NCI-H2227 treated with DMSO at 0.1 percent for 48 hours (cell line): ENCODE measurements at regions not wholly inside any gene's neighbourhood (a gene's known extent, or its start where the extent isn't known, plus 50 kb on each side); places are given as distances from the start of the nearest gene placed in this dataset.
"Not testable (repeated sequence)": the region's sequence is repeated elsewhere in the genome, so short reads cannot be mapped to it uniquely, and the experiment has no call there.

Experiments used
- DNase-seq: peaks from one replicate; lab custom pipeline; 2025; lab: John Stamatoyannopoulos, UW

- no peak for DNase-seq
Observed at GRCh38 chr5:162990856-162991497, 446.4 kb upstream of the CCNG1 start.

GRCh38 chr5:162995568-162995967 lies 441.8 kb upstream of the CCNG1 start:
- DNase-seq, result no peak

- DNase-seq, result no peak
Observed at GRCh38 chr5:162996053-162996452, 441.3 kb upstream of the CCNG1 start.

- no peak for DNase-seq
Observed at GRCh38 chr5:163005949-163006348, 431.4 kb upstream of the CCNG1 start.

- no peak for DNase-seq
Observed at GRCh38 chr5:163022582-163023128, 414.7 kb upstream of the CCNG1 start.

- DNase-seq, result no peak
Observed at GRCh38 chr5:163023846-163024245, 413.5 kb upstream of the CCNG1 start.

GRCh38 chr5:163024936-163025335 lies 412.5 kb upstream of the CCNG1 start:
- no peak for DNase-seq

- DNase-seq, result no peak
Observed at GRCh38 chr5:163033656-163034055, 403.7 kb upstream of the CCNG1 start.

- no peak for DNase-seq
Observed at GRCh38 chr5:163041254-163041653, 396.1 kb upstream of the CCNG1 start.

- DNase-seq, result no peak
Observed at GRCh38 chr5:163079618-163080017, 357.8 kb upstream of the CCNG1 start.

- DNase-seq, result no peak
Observed at GRCh38 chr5:163089230-163089629, 348.2 kb upstream of the CCNG1 start.

- no peak for DNase-seq
Observed at GRCh38 chr5:163089926-163090325, 347.5 kb upstream of the CCNG1 start.

GRCh38 chr5:163094492-163095180 lies 342.8 kb upstream of the CCNG1 start:
- no peak for DNase-seq

GRCh38 chr5:163104464-163104863 lies 332.9 kb upstream of the CCNG1 start:
- no peak for DNase-seq

- no peak for DNase-seq
Observed at GRCh38 chr5:163105456-163105855, 331.9 kb upstream of the CCNG1 start.

GRCh38 chr5:163106098-163106497 lies 331.3 kb upstream of the CCNG1 start:
- no peak for DNase-seq

- DNase-seq, result no peak
Observed at GRCh38 chr5:163108351-163108750, 329.0 kb upstream of the CCNG1 start.

- DNase-seq, result no peak
Observed at GRCh38 chr5:163115011-163115410, 322.4 kb upstream of the CCNG1 start.

GRCh38 chr5:163116618-163117017 lies 320.8 kb upstream of the CCNG1 start:
- DNase-seq, result not testable (repeated sequence)

GRCh38 chr5:163134061-163134460 lies 303.3 kb upstream of the CCNG1 start:
- no peak for DNase-seq

GRCh38 chr5:163135849-163136248 lies 301.5 kb upstream of the CCNG1 start:
- DNase-seq, result no peak

GRCh38 chr5:163161512-163161911 lies 275.9 kb upstream of the CCNG1 start:
- no peak for DNase-seq

GRCh38 chr5:163162645-163163044 lies 274.8 kb upstream of the CCNG1 start:
- no peak for DNase-seq

GRCh38 chr5:163163858-163164257 lies 273.5 kb upstream of the CCNG1 start:
- DNase-seq, result no peak
